OCI-LY7 (cell line): ENCODE measurements at regions not wholly inside any gene's neighbourhood (a gene's known extent, or its start where the extent isn't known, plus 50 kb on each side); places are given as distances from the start of the nearest gene placed in this dataset.
"Not testable (repeated sequence)": the region's sequence is repeated elsewhere in the genome, so short reads cannot be mapped to it uniquely, and the experiment has no call there.

Experiments used
- BruUV-seq: library from RNA; stranded (reverse); fragments of 400-500 nt; replicated peaks from 2 replicates; lab custom pipeline; 2021; lab: Mats Ljungman, UMichigan
- CTCF ChIA-PET: fragments of 300-600 bp; sonication (Branson Sonifier 250); formaldehyde crosslinking; loops from one replicate; lab custom pipeline; 2022; ENCODE audit warnings: antibody characterized with exemption; ENCODE audit not compliant: unreplicated experiment; lab: Charles Lee
- POLR2A ChIA-PET: fragments of 300-600 bp; sonication (Branson Sonifier 250); formaldehyde crosslinking; loops from one replicate; lab custom pipeline; 2022; ENCODE audit warnings: antibody characterized with exemption; lab: Charles Lee
- DNase-seq: peaks from one replicate; pipeline ENCODE4 v3.0.0-alpha.2; 2015; ENCODE audit warnings: low spot score
- H2AFZ ChIP-seq: fragments of 200-600 bp; sonication (generic), shearing (Covaris generic); 2 replicates; pipeline ENCODE4 v1.6.1; 2014; ENCODE audit warnings: mild to moderate bottlenecking, antibody characterized with exemption, low read length, moderate library complexity
- H3K27ac ChIP-seq: fragments of 200-600 bp; sonication (generic); 2 replicates; pipeline ENCODE4 v1.5.1; 2014; ENCODE audit warnings: mixed run types, low read depth, mild to moderate bottlenecking, moderate library complexity, low read length, inconsistent platforms; ENCODE audit not compliant: poor library complexity, severe bottlenecking
- H3K36me3 ChIP-seq: fragments of 200-600 bp; sonication (generic); 2 replicates; pipeline ENCODE4 v1.6.1; 2014; ENCODE audit warnings: mild to moderate bottlenecking, antibody characterized with exemption, low read length, moderate library complexity, mixed read lengths; ENCODE audit not compliant: insufficient read depth
- H3K4me1 ChIP-seq: fragments of 200-600 bp; sonication (generic); 2 replicates; pipeline ENCODE4 v1.5.1; 2014; ENCODE audit warnings: mild to moderate bottlenecking, low read length; ENCODE audit not compliant: insufficient read depth, poor library complexity, severe bottlenecking
- H3K4me2 ChIP-seq: fragments of 200-600 bp; sonication (generic); 2 replicates; pipeline ENCODE4 v1.6.1; 2014; ENCODE audit warnings: mild to moderate bottlenecking, low read length
- H3K4me3 ChIP-seq: fragments of 200-600 bp; sonication (generic); 2 replicates; pipeline ENCODE4 v1.5.1; 2014; ENCODE audit warnings: mild to moderate bottlenecking, low read depth, low read length; ENCODE audit not compliant: poor library complexity, severe bottlenecking
- H3K79me2 ChIP-seq: fragments of 200-600 bp; sonication (generic); 2 replicates; pipeline ENCODE4 v1.6.1; 2016; ENCODE audit warnings: low read depth, mild to moderate bottlenecking, low read length, moderate library complexity, mixed read lengths; ENCODE audit not compliant: insufficient read depth
- H3K9me2 ChIP-seq: fragments of 200-600 bp; sonication (generic); 2 replicates; pipeline ENCODE4 v1.6.1; 2016; ENCODE audit warnings: mild to moderate bottlenecking, low read length, mixed read lengths; ENCODE audit not compliant: insufficient read depth
- H3K9me3 ChIP-seq: fragments of 200-600 bp; sonication (generic); 2 replicates; pipeline ENCODE4 v1.6.1; 2014; ENCODE audit warnings: mild to moderate bottlenecking, mixed run types, low read length, mixed read lengths
- H4K20me1 ChIP-seq: fragments of 200-600 bp; sonication (generic); 2 replicates; pipeline ENCODE4 v1.6.1; 2014; ENCODE audit warnings: mild to moderate bottlenecking, antibody characterized with exemption, low read length, moderate library complexity, mixed read lengths; ENCODE audit not compliant: insufficient read depth
- EZH2phosphoT487 ChIP-seq: fragments of 200-600 bp; sonication (generic); IDR thresholded peaks from 2 replicates; pipeline ENCODE4 v1.6.1; 2018; ENCODE audit warnings: low read depth, borderline replicate concordance, mild to moderate bottlenecking, mixed run types, antibody characterized with exemption, low read length, moderate library complexity, mixed read lengths
- intact Hi-C: fragments of 100-400 bp; cut with micrococcal nuclease; formaldehyde crosslinking; loops from one replicate; pipeline ENCODE4 v1.10.0; 2022; ENCODE audit not compliant: unreplicated experiment
- TF ChIP-seq, protein P1 (sequence below): fragments of 200-600 bp; sonication (generic); conservative IDR thresholded peaks from 2 replicates; pipeline ENCODE4 v1.5.1; 2014; ENCODE audit warnings: mild to moderate bottlenecking, antibody characterized with exemption, low read length, moderate library complexity, mixed read lengths

DNA sequence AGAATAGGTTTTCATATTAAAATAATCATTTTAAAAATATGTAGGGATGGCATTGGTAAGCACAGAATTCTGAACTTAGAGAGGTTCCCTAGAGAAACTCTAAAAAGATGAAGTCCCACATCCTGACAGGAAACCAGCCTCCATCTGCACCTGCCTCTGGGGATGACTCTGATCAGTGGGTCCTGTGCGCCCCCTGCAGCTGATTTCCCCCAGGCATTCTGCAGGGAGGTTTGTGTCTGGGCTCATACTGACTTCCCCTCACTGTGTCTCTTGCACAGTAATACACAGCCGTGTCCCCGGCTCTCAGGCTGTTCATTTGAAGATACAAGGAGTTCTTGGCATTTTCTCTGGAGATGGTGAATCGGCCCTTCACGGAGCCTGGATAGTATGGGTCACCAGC lies 602.9 kb downstream of the TMEM121 start:
- no peak for DNase-seq
- no peaks in the 10 kb centered on the region for H3K9me2 ChIP-seq
- no peaks in the 10 kb centered on the region for H4K20me1 ChIP-seq
- ChIA-PET CTCF (no interaction called here), POLR2A (no interaction called here)
- H3K4me3 ChIP-seq = no peak overlapping the region
- H3K9me3 ChIP-seq = no peaks in the 10 kb centered on the region
- H2AFZ ChIP-seq = no peak overlapping the region
- no peaks in the 10 kb centered on the region for H3K36me3 ChIP-seq
- TF ChIP-seq, protein P1, sequence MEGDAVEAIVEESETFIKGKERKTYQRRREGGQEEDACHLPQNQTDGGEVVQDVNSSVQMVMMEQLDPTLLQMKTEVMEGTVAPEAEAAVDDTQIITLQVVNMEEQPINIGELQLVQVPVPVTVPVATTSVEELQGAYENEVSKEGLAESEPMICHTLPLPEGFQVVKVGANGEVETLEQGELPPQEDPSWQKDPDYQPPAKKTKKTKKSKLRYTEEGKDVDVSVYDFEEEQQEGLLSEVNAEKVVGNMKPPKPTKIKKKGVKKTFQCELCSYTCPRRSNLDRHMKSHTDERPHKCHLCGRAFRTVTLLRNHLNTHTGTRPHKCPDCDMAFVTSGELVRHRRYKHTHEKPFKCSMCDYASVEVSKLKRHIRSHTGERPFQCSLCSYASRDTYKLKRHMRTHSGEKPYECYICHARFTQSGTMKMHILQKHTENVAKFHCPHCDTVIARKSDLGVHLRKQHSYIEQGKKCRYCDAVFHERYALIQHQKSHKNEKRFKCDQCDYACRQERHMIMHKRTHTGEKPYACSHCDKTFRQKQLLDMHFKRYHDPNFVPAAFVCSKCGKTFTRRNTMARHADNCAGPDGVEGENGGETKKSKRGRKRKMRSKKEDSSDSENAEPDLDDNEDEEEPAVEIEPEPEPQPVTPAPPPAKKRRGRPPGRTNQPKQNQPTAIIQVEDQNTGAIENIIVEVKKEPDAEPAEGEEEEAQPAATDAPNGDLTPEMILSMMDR = no peak
- no peak for TF ChIP-seq EZH2phosphoT487
- no TSS peak for BruUV-seq
- intact Hi-C loops = no loop called here
- no peaks in the 10 kb centered on the region for H3K4me1 ChIP-seq
- H3K4me2 ChIP-seq = no peak overlapping the region
- H3K79me2 ChIP-seq = no peaks in the 10 kb centered on the region
- no peak overlapping the region for H3K27ac ChIP-seq

DNA sequence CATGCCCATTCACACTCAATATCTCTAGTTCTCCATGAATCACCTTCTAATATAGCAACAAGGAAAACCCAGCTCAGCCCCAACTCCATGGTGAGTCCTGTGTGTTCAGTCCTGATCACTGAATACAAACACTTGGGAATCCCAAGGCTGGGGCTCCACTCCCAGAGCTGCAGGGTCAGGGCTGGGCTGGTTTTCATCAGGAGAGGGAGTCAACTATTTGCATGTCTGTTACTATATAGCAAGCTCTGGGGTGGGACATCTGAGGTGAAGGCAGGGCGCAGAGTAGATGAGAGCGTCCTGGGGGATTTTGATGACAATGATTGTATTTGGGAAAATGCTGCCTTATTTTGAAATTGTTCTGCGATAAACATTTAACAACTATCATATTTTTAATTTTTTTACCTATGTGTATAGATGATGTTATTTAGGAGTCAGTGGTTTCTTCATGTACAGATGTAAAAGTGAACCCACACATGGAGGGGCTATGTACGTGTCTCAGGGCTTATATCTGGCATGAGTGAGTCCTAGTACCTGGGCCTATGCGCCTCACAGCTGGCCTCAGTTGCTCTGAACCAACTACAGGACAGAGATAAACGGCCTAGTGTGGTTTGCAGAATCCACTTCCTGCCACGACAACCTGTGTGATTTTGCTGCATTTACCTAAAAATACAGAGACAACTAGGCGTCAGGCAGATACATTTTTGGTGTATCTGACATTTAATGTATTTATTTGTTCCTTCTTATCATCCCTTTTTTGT lies 603.7 kb downstream of the TMEM121 start:
- H3K27ac ChIP-seq, H3K36me3 ChIP-seq, H3K4me3 ChIP-seq, CTCF ChIA-PET, H3K9me2 ChIP-seq, H3K4me1 ChIP-seq, H3K79me2 ChIP-seq, BruUV-seq, H4K20me1 ChIP-seq, intact Hi-C loops, H2AFZ ChIP-seq, H3K9me3 ChIP-seq, DNase-seq, POLR2A ChIA-PET, H3K4me2 ChIP-seq: not testable (repeated sequence)

DNA sequence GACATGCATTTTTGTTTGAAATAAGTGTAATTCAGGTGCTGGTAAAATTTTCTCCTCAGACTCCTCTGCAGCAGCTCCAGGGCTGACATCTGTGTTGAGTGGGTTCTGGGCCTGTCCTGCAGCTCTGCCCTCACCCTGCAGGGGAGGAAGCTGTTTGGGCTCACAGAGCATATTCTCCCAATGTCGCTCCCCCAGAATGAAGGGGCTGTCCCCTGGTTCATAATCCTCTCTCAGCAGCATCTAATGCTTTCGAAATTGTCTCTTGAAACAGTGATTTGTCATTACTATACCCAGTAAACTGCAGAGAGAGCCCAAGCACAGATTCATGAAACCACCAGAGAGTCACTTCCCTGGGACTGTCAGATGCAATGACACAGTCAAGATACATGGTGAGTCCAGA lies 606.7 kb downstream of the TMEM121 start:
- H3K36me3 ChIP-seq, H3K9me2 ChIP-seq, H3K79me2 ChIP-seq, H3K4me2 ChIP-seq, CTCF ChIA-PET, intact Hi-C loops, DNase-seq, H3K4me3 ChIP-seq, H4K20me1 ChIP-seq, H3K9me3 ChIP-seq, BruUV-seq, H3K27ac ChIP-seq, H2AFZ ChIP-seq, H3K4me1 ChIP-seq, POLR2A ChIA-PET: not testable (repeated sequence)

DNA sequence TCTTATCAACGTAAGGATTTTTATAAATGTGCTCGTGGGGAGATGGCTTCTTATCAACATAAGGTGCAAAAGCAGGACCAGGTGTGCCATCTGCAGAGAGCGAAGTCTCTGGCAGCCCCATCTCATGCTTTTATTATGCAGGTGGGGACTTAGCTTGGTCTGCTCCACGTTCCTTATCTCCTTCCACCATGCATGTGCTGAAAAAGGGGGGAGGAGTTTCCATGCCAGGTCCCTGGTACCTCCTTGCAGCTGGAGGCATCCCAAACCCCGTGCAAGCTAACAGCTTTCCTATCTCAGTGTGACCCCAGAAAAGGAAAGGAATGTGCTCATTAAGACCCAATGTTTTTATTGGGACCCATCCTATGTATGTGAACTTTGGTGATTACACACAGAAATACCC lies 608.5 kb downstream of the TMEM121 start:
- no peaks in the 10 kb centered on the region for H3K4me1 ChIP-seq
- H3K9me2 ChIP-seq = no peaks in the 10 kb centered on the region
- no peaks in the 10 kb centered on the region for H3K36me3 ChIP-seq
- no peak overlapping the region for H3K4me2 ChIP-seq
- TF ChIP-seq, protein P1 = no peak
- no peak for TF ChIP-seq EZH2phosphoT487
- H3K9me3 ChIP-seq = no peaks in the 10 kb centered on the region
- ChIA-PET POLR2A (no interaction called here), CTCF (no interaction called here)
- no peak overlapping the region for H3K4me3 ChIP-seq
- no TSS peak for BruUV-seq
- DNase-seq = no peak
- intact Hi-C loops = no loop called here
- H4K20me1 ChIP-seq = no peaks in the 10 kb centered on the region
- no peak overlapping the region for H3K27ac ChIP-seq
- no peak overlapping the region for H2AFZ ChIP-seq
- no peaks in the 10 kb centered on the region for H3K79me2 ChIP-seq
